Naive B cell (primary cell): ENCODE measurements at regions not wholly inside any gene's neighbourhood (a gene's known extent, or its start where the extent isn't known, plus 50 kb on each side); places are given as distances from the start of the nearest gene placed in this dataset.

Source experiments
- ATAC-seq, 2 donors: fragments of 150-1000 bp; cut with Tn5 transposase; 2 replicates each; pipeline ENCODE4 v1.10.0; 2021; ENCODE audit warnings: low read depth in 2 of 2, mild to moderate bottlenecking in 2 of 2, moderate library complexity in 2 of 2
- DNase-seq: peaks from one replicate; pipeline ENCODE4 v3.0.0; 2022
- H3K27ac Mint-ChIP-seq, 6 donors: one replicate each; pipeline ENCODE4 v1.8.0; 2020 to 2022; ENCODE audit warnings: mild to moderate bottlenecking in 6 of 6, mixed read lengths in 6 of 6, moderate library complexity in 5 of 6, inconsistent platforms in 2 of 6
- H3K27me3 Mint-ChIP-seq, 3 donors: one replicate each; pipeline ENCODE4 v1.8.0; 2021 to 2022; ENCODE audit warnings: mixed read lengths in 3 of 3, mild to moderate bottlenecking in 1 of 3
- H3K36me3 Mint-ChIP-seq, 2 donors: one replicate each; pipeline ENCODE4 v1.8.0; 2020 to 2022; ENCODE audit warnings: mixed read lengths in 2 of 2, inconsistent platforms in 1 of 2, mild to moderate bottlenecking in 1 of 2
- H3K4me1 Mint-ChIP-seq, 3 donors: one replicate each; pipeline ENCODE4 v1.8.0; 2020 to 2022; ENCODE audit warnings: mixed read lengths in 3 of 3, inconsistent platforms in 1 of 3, mild to moderate bottlenecking in 1 of 3, moderate library complexity in 1 of 3
- H3K4me3 Mint-ChIP-seq, 8 donors: one replicate each; pipeline ENCODE4 v1.8.0; 2020 to 2022; ENCODE audit warnings: mild to moderate bottlenecking in 8 of 8, mixed read lengths in 8 of 8, moderate library complexity in 8 of 8, inconsistent platforms in 2 of 8
- H3K9me3 Mint-ChIP-seq, 7 donors: one replicate each; pipeline ENCODE4 v1.8.0; 2020 to 2022; ENCODE audit warnings: mixed read lengths in 7 of 7, mild to moderate bottlenecking in 5 of 7, inconsistent platforms in 2 of 7, moderate library complexity in 1 of 7

DNA sequence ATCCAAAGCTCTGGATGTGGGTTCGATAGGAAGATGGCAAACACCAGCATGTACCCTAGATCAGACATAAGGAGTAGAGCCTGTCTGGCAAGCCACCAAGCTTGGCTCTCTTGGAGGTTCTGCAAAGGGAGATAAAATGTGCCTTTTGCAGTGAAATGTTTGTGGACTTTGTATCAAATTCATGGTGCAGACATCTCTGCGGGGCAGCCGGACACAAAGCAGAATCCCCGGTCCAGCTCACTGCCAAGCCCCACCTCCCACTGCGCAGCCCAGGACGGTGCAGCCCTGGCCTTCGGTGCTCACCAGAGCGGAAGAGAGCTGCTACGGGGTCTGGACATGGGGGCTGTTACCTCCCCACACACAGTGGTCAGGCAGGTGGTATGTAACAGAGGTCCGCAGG is 333.6 kb upstream of the JARID2 start:
- Mint-ChIP-seq H3K36me3 (no peaks in the 10 kb centered on the region), H3K4me3 (peak overlapping the region in 2 of 8 donors; percentile 5 to 54), H3K4me1 (peaks cover 28 to 53% (median 40%) of the 10 kb centered on the region in 3 donors), H3K27me3 (no peaks in the 10 kb centered on the region), H3K9me3 (peaks cover 0 to 6% (median 0%) of the 10 kb centered on the region in 7 donors), H3K27ac (peak overlapping the region in 2 of 6 donors; percentile 88 to 91)
- no peak for DNase-seq
- no peak for ATAC-seq

DNA sequence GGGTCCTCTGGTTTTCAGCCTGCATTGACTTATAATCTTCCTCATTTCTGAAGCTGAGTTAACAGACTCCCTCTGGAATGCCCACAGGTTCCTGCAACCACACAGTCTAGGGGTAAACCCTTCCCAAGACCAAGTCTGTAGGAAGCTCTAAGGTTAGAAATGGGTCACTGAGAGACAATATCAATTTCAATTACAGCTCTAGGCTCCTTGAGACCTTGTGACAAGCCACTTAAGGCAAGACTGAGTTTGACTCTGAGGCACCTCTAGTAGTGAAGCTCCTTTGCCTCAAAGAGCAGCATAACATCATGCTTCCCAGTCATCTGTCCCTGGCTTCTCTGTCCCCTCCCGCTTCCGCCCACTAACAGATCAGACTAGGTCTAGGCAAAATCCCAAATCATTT is 333.2 kb upstream of the JARID2 start:
- H3K4me1 Mint-ChIP-seq: peaks cover 28 to 51% (median 38%) of the 10 kb centered on the region in 3 donors
- H3K36me3 Mint-ChIP-seq: no peaks in the 10 kb centered on the region
- H3K4me3 Mint-ChIP-seq: peak overlapping the region in 1 of 8 donors; percentile 5
- H3K27ac Mint-ChIP-seq: no peak overlapping the region
- DNase-seq (no peak), ATAC-seq (no peak)
- H3K27me3 Mint-ChIP-seq: no peaks in the 10 kb centered on the region
- H3K9me3 Mint-ChIP-seq: peaks cover 0 to 6% (median 0%) of the 10 kb centered on the region in 7 donors

- Mint-ChIP-seq H3K27me3 (no peaks in the 10 kb centered on the region), H3K27ac (no peak overlapping the region), H3K4me1 (peaks cover 28 to 40% (median 29%) of the 10 kb centered on the region in 3 donors), H3K36me3 (no peaks in the 10 kb centered on the region), H3K9me3 (peaks cover 0 to 6% (median 0%) of the 10 kb centered on the region in 7 donors), H3K4me3 (no peak overlapping the region)
- ATAC-seq (no peak), DNase-seq (no peak)
Measured at GRCh38 chr6:14913931-14914330, 331.9 kb upstream of the JARID2 start.

- H3K27ac Mint-ChIP-seq: no peak overlapping the region
- H3K9me3 Mint-ChIP-seq: peaks cover 0 to 3% (median 0%) of the 10 kb centered on the region in 7 donors
- ATAC-seq: no peak
- H3K36me3 Mint-ChIP-seq: no peaks in the 10 kb centered on the region
- DNase-seq: no peak
- no peaks in the 10 kb centered on the region for H3K27me3 Mint-ChIP-seq
- peaks cover 15 to 26% (median 23%) of the 10 kb centered on the region in 3 donors for H3K4me1 Mint-ChIP-seq
- peak overlapping the region in 1 of 8 donors; percentile 1 for H3K4me3 Mint-ChIP-seq
Measured at GRCh38 chr6:14915888-14916832, 329.7 kb upstream of the JARID2 start.

- no peak for ATAC-seq
- Mint-ChIP-seq H3K4me1 (peaks cover 12 to 26% (median 22%) of the 10 kb centered on the region in 3 donors), H3K36me3 (no peaks in the 10 kb centered on the region), H3K27me3 (no peaks in the 10 kb centered on the region), H3K27ac (peak overlapping the region in 2 of 6 donors; percentile 5 to 21), H3K4me3 (no peak overlapping the region), H3K9me3 (no peaks in the 10 kb centered on the region)
- DNase-seq: no peak
Measured at GRCh38 chr6:14917109-14917910, 328.6 kb upstream of the JARID2 start.

- Mint-ChIP-seq H3K4me3 (peak overlapping the region in 1 of 8 donors; percentile 40), H3K27ac (no peak overlapping the region), H3K9me3 (no peaks in the 10 kb centered on the region), H3K27me3 (no peaks in the 10 kb centered on the region), H3K36me3 (no peaks in the 10 kb centered on the region), H3K4me1 (peaks cover 16 to 29% (median 24%) of the 10 kb centered on the region in 3 donors)
- no peak for ATAC-seq
- no peak for DNase-seq
Measured at GRCh38 chr6:14918200-14918907, 327.5 kb upstream of the JARID2 start.

DNA sequence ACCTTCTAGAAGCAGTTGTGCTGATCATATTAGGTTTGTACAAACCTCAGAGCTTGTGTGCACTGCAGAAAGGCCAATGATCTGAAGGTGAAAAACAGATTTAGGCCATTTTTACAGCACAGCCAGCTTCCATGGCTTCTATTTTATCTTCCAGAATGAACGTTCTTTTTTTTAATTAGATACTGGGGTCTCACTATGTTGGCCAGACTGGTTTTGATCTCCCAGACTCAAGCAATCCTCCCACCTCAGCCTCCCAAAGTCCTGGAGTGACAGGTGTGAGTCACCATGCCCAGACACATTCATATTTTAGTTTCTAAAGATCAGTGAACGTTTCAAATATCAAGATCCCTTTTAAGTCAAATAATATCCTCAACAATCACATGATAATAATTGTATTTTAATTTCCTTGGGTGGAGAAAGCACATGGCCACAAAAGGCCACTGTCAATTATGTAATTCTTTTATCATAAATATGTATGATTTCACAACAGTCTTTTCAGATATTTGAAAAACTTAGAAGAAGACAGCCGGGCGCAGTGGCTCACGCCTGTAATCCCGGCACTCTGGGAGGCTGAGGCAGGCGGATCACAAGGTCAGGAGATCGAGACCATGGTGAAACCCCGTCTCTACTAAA is 326.7 kb upstream of the JARID2 start:
- peak overlapping the region in 1 of 6 donors; percentile 51 for H3K27ac Mint-ChIP-seq
- H3K9me3 Mint-ChIP-seq: no peaks in the 10 kb centered on the region
- ATAC-seq (no peak), DNase-seq (no peak)
- H3K36me3 Mint-ChIP-seq: no peaks in the 10 kb centered on the region
- H3K4me3 Mint-ChIP-seq: no peak overlapping the region
- no peaks in the 10 kb centered on the region for H3K27me3 Mint-ChIP-seq
- H3K4me1 Mint-ChIP-seq: peaks cover 21 to 30% (median 29%) of the 10 kb centered on the region in 3 donors

GRCh38 chr6:14920276-14920675 is 325.6 kb upstream of the JARID2 start:
- Mint-ChIP-seq H3K36me3 (no peaks in the 10 kb centered on the region), H3K27me3 (no peaks in the 10 kb centered on the region), H3K27ac (peak overlapping the region in 1 of 6 donors; percentile 47), H3K9me3 (no peaks in the 10 kb centered on the region), H3K4me3 (no peak overlapping the region), H3K4me1 (peaks cover 21 to 30% (median 29%) of the 10 kb centered on the region in 3 donors)
- DNase-seq (no peak), ATAC-seq (no peak)

- DNase-seq: no peak
- Mint-ChIP-seq H3K36me3 (no peaks in the 10 kb centered on the region), H3K4me1 (peaks cover 21 to 30% (median 29%) of the 10 kb centered on the region in 3 donors), H3K27me3 (no peaks in the 10 kb centered on the region), H3K4me3 (no peak overlapping the region), H3K27ac (peak overlapping the region in 1 of 6 donors; percentile 38), H3K9me3 (no peaks in the 10 kb centered on the region)
- ATAC-seq: no peak
Measured at GRCh38 chr6:14921170-14921569, 324.7 kb upstream of the JARID2 start.

GRCh38 chr6:14921878-14922671 is 323.8 kb upstream of the JARID2 start:
- ATAC-seq (peak; percentile 14 to 32), DNase-seq (no peak)
- Mint-ChIP-seq H3K9me3 (no peaks in the 10 kb centered on the region), H3K27me3 (no peaks in the 10 kb centered on the region), H3K4me3 (peak overlapping the region in 6 of 8 donors; percentile 28 to 82 (median 71)), H3K36me3 (no peaks in the 10 kb centered on the region), H3K27ac (peak overlapping the region in 3 of 6 donors; percentile 20 to 82 (median 65)), H3K4me1 (peaks cover 21 to 30% (median 29%) of the 10 kb centered on the region in 3 donors)

DNA sequence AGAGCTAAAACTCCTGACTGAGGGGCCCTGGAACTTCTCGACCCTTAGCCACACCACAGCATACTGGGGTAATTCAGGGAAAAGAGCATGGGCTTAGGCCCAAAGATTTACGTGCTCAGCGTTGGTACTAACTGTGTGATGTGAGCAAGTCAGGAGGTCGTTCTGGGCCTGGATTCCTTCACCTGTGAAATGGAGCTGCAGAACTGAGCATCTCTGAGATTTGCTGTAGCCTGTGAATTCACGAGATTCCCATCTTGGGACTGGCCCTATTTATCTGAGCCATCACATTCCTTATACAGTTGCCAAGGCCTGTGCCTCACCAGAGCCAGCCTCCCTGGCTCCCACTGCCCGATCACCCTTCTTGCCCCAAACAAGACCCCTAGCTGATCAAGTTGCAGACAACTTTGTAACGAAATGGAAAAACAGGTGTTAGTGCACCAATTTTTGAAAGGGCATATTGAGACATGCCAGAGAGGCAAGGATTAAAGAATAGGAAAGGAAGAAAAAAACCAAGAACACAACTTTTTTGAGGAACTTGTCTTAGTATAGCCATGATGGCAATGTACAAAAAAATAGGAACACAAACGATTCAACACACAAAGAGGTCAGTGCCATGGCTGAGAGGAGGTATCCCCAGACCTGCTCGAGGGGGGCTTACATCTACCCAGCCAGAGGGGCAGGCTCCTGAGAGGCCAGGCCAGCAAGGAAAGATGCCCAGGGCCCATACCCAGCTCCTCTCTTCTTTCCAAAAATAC is 323.0 kb upstream of the JARID2 start:
- Mint-ChIP-seq H3K27ac (peak overlapping the region in 1 of 6 donors; percentile 82), H3K4me1 (peaks cover 21 to 30% (median 29%) of the 10 kb centered on the region in 3 donors), H3K9me3 (no peaks in the 10 kb centered on the region), H3K27me3 (no peaks in the 10 kb centered on the region), H3K36me3 (no peaks in the 10 kb centered on the region), H3K4me3 (peak overlapping the region in 3 of 8 donors; percentile 28 to 48 (median 28))
- no peak for DNase-seq
- ATAC-seq: no peak
